Smooth muscle cell (in vitro differentiated cells): ENCODE measurements at regions not wholly inside any gene's neighbourhood (a gene's known extent, or its start where the extent isn't known, plus 50 kb on each side); places are given as distances from the start of the nearest gene placed in this dataset.

Experiments used
- DNase-seq: peaks from one replicate; lab custom pipeline; 2025; ENCODE audit not compliant: unreplicated experiment; lab: John Stamatoyannopoulos, UW
- H2AFZ ChIP-seq: fragments of 200-600 bp; sonication (generic); 2 replicates; pipeline ENCODE4 v1.6.0; 2016; ENCODE audit warnings: antibody characterized with exemption, low read depth, mild to moderate bottlenecking
- H3F3A ChIP-seq: fragments of 200-600 bp; sonication (generic); 2 replicates; pipeline ENCODE4 v1.6.0; 2017; ENCODE audit warnings: antibody characterized with exemption, low read depth
- H3K27ac ChIP-seq: fragments of 200-600 bp; sonication (generic); 2 replicates; pipeline ENCODE4 v1.5.1; 2016; ENCODE audit warnings: low read depth, mild to moderate bottlenecking
- H3K27me3 ChIP-seq: fragments of 200-600 bp; sonication (generic); 2 replicates; pipeline ENCODE4 v1.6.1; 2016; ENCODE audit warnings: low read depth, mild to moderate bottlenecking
- H3K36me3 ChIP-seq: fragments of 200-600 bp; sonication (generic); 2 replicates; pipeline ENCODE4 v1.5.1; 2016; ENCODE audit warnings: low read depth
- H3K4me1 ChIP-seq: fragments of 200-600 bp; sonication (generic); 2 replicates; pipeline ENCODE4 v1.5.1; 2016; ENCODE audit warnings: low read depth
- H3K4me2 ChIP-seq: fragments of 200-600 bp; sonication (generic); 2 replicates; pipeline ENCODE4 v1.6.0; 2016; ENCODE audit warnings: mild to moderate bottlenecking
- H3K4me3 ChIP-seq: fragments of 200-600 bp; sonication (generic); 2 replicates; pipeline ENCODE4 v1.5.1; 2016; ENCODE audit warnings: mild to moderate bottlenecking
- H3K79me2 ChIP-seq: fragments of 200-600 bp; sonication (generic); 2 replicates; pipeline ENCODE4 v1.6.0; 2016; ENCODE audit warnings: low read depth, mild to moderate bottlenecking
- H3K9ac ChIP-seq: fragments of 200-600 bp; sonication (generic); 2 replicates; pipeline ENCODE4 v1.6.0; 2016; ENCODE audit warnings: low read depth
- H3K9me3 ChIP-seq: fragments of 200-600 bp; sonication (generic); replicated peaks from 2 replicates; pipeline ENCODE4 v1.5.1; 2016; ENCODE audit warnings: low read depth
- H4K20me1 ChIP-seq: fragments of 200-600 bp; sonication (generic); 2 replicates; pipeline ENCODE4 v1.6.0; 2016; ENCODE audit warnings: low read depth
- WGBS: methylation state at CpG from one replicate; pipeline ENCODE4 v1.1.7; 2016; ENCODE audit warnings: low lambda C conversion rate; 5-methylcytosine and 5-hydroxymethylcytosine counted together
- TF ChIP-seq, protein P1 (sequence below): fragments of 200-600 bp; sonication (generic); IDR thresholded peaks from 2 replicates; pipeline ENCODE4 v1.5.1; 2017; ENCODE audit warnings: borderline replicate concordance, mild to moderate bottlenecking, antibody characterized with exemption; ENCODE audit not compliant: insufficient read depth, poor library complexity, severe bottlenecking

GRCh38 chr9:20216438-20216837, 405.9 kb downstream of the MLLT3 start:
- H3K4me2 ChIP-seq, result no peak overlapping the region
- H3F3A ChIP-seq, result peaks cover 7% of the 10 kb centered on the region
- no peak overlapping the region for H3K4me3 ChIP-seq
- H3K27ac ChIP-seq, result no peak overlapping the region
- no peak overlapping the region for H2AFZ ChIP-seq
- TF ChIP-seq, protein P1, sequence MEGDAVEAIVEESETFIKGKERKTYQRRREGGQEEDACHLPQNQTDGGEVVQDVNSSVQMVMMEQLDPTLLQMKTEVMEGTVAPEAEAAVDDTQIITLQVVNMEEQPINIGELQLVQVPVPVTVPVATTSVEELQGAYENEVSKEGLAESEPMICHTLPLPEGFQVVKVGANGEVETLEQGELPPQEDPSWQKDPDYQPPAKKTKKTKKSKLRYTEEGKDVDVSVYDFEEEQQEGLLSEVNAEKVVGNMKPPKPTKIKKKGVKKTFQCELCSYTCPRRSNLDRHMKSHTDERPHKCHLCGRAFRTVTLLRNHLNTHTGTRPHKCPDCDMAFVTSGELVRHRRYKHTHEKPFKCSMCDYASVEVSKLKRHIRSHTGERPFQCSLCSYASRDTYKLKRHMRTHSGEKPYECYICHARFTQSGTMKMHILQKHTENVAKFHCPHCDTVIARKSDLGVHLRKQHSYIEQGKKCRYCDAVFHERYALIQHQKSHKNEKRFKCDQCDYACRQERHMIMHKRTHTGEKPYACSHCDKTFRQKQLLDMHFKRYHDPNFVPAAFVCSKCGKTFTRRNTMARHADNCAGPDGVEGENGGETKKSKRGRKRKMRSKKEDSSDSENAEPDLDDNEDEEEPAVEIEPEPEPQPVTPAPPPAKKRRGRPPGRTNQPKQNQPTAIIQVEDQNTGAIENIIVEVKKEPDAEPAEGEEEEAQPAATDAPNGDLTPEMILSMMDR, result no peak
- H3K79me2 ChIP-seq, result no peaks in the 10 kb centered on the region
- H3K9me3 ChIP-seq, result no peaks in the 10 kb centered on the region
- DNase-seq, result no peak
- H3K4me1 ChIP-seq, result peaks cover 5% of the 10 kb centered on the region
- no peak overlapping the region for H3K9ac ChIP-seq
- H3K27me3 ChIP-seq, result no peaks in the 10 kb centered on the region
- H4K20me1 ChIP-seq, result no peaks in the 10 kb centered on the region
- no peaks in the 10 kb centered on the region for H3K36me3 ChIP-seq

GRCh38 chr9:20215552-20215951, 406.7 kb downstream of the MLLT3 start:
- no peak overlapping the region for H2AFZ ChIP-seq
- no peaks in the 10 kb centered on the region for H3K36me3 ChIP-seq
- no peak overlapping the region for H3K9ac ChIP-seq
- H3K27ac ChIP-seq, result peak overlapping the region; percentile 23
- H3K27me3 ChIP-seq, result no peaks in the 10 kb centered on the region
- no peak for DNase-seq
- H3K9me3 ChIP-seq, result no peaks in the 10 kb centered on the region
- H3K4me2 ChIP-seq, result no peak overlapping the region
- H3F3A ChIP-seq, result no peaks in the 10 kb centered on the region
- 29% methylated on average over 2 of the region's 2 CpGs for WGBS
- no peaks in the 10 kb centered on the region for H3K79me2 ChIP-seq
- no peak overlapping the region for H3K4me3 ChIP-seq
- H4K20me1 ChIP-seq, result no peaks in the 10 kb centered on the region
- TF ChIP-seq, protein P1, result no peak
- peaks cover 4% of the 10 kb centered on the region for H3K4me1 ChIP-seq

GRCh38 chr9:20212806-20213205, 409.5 kb downstream of the MLLT3 start:
- no peaks in the 10 kb centered on the region for H3K27me3 ChIP-seq

More at GRCh38 chr9:20212806-20213205, 409.5 kb downstream of the MLLT3 start:
- no peak overlapping the region for H3K4me3 ChIP-seq
- no peaks in the 10 kb centered on the region for H3K79me2 ChIP-seq
- no peaks in the 10 kb centered on the region for H3K36me3 ChIP-seq
- H4K20me1 ChIP-seq, result no peaks in the 10 kb centered on the region
- DNase-seq, result no peak
- H3K4me2 ChIP-seq, result no peak overlapping the region
- TF ChIP-seq, protein P1, result no peak
- H3F3A ChIP-seq, result no peaks in the 10 kb centered on the region
- no peaks in the 10 kb centered on the region for H3K9me3 ChIP-seq
- no peak overlapping the region for H3K27ac ChIP-seq
- WGBS, result 40% methylated on average over 3 of the region's 3 CpGs
- H2AFZ ChIP-seq, result no peak overlapping the region
- no peaks in the 10 kb centered on the region for H3K4me1 ChIP-seq
- no peak overlapping the region for H3K9ac ChIP-seq
